HG03139 (cell line): ENCODE measurements at regions not wholly inside any gene's neighbourhood (a gene's known extent, or its start where the extent isn't known, plus 50 kb on each side); places are given as distances from the start of the nearest gene placed in this dataset.

Source experiments
- ATAC-seq: cut with Tn5 transposase; IDR thresholded peaks from one replicate; pipeline ENCODE4 v1.9.1; 2021; ENCODE audit not compliant: unreplicated experiment

DNA sequence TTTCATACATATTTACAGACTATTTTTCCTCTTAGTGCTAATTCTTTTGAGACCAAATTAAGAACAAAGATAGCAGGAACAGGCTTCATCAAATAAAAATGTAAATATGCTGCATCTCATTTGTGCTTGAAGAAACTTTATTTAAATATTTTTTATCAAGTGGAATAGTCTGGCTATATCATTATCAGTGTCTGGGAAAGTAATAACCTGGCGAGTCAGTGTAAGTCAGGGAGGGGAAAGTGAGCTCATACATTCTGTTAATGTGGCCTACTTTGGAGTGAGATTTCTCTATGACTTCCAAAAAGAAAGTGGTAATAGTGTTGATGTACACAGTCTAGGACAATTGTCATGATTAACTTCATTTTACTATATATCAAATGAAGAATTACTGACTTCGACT, 1045.1 kb downstream of the ADGRL2 start:
- no peak for ATAC-seq

DNA sequence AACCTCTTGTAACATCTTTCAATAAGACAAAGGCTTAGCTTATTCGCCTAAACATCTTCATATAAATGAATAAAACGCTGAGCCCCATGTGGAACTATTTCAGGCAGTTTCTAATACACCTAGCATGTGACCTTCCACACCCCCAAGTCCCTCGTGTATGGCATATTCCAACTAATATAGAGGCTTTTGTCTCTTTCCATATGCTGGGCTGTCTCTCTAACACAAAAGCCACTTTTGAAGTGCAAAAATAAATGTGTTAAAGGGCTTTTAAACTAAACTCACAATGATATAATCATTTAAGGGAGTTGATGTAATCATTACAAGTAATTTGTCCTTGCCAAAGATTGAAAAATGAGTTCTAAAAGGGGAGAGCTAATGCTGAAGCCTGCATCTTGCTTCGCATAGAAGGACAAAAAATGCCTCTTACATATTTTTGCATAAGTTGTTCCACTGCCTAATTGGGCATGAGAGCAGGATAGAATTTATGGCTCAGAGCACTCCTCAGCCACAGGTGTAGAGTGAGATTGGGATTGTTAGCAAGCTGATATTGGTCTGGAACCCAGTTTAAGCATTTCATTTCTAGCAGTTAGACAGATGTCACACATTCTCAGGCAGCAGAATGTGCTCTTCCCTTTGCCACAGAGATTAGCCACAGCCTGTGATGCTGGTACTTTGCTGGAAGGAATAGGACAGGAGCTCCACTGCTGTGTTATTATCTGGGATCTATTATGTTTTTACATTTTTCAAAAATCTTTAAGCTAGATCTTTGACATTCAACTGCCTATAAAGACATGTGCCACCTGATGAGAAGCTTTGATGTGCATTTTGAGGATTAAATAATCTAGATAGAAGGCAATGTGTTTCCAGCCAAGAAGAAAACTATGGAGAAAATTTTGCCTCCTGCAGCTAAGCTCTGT, 1044.4 kb downstream of the ADGRL2 start:
- no peak for ATAC-seq

DNA sequence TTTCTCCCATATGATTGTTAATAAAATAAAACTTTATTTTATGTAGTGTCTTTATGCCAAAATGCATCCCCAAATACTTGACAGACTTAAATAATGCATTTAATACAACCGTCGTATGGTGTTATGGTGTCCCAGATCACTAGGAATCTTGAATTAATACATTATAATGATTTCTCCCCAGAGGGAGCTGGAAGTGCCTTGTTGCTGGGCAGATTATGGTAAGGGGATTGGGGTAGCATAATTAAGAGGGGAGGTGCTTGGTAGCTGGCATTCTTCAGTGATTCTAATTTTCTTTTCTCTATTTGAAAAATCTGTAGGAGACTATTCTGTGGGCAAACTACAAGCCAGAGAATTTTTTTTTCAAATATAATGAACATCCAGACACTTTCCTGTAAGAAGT, 1043.7 kb downstream of the ADGRL2 start:
- no peak for ATAC-seq

DNA sequence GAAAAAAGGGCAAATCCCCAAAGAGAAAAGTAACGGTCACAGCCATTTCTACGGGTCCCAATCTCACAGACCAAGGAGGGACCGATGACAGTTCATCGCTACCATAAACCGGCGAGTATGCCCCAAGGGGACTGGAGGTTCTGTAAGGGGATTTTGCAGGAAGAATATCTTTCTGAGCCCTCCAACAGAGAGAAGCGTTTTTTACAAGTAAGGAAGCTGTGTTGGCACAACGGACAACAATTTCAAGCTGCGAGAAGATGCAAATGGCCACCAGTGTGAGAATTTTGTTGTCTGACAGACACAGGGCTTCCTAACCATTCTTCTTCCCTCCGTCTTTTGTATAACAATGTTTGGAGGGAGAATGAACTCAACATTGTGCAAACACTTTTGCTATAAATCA, 1043.1 kb downstream of the ADGRL2 start:
- ATAC-seq = no peak

DNA sequence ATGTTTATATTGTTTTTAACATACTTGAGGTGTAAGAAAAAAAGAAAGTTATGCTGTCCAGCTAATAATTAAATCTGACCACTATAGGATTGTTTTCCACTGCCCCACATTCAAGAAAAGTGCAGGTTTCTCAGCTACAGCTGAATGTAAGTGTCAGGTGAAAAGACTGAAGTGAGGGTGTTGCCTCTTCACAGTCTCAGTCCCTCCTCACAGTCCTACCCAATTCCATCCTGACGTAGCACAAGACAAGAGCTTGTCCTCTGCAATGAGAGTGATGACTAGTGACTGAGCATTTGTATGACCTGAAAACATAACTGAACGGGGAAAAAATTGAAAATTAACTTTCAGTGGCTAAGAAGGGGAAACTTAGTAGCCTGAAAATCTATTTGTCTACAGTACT, 1039.5 kb downstream of the ADGRL2 start:
- ATAC-seq = no peak

DNA sequence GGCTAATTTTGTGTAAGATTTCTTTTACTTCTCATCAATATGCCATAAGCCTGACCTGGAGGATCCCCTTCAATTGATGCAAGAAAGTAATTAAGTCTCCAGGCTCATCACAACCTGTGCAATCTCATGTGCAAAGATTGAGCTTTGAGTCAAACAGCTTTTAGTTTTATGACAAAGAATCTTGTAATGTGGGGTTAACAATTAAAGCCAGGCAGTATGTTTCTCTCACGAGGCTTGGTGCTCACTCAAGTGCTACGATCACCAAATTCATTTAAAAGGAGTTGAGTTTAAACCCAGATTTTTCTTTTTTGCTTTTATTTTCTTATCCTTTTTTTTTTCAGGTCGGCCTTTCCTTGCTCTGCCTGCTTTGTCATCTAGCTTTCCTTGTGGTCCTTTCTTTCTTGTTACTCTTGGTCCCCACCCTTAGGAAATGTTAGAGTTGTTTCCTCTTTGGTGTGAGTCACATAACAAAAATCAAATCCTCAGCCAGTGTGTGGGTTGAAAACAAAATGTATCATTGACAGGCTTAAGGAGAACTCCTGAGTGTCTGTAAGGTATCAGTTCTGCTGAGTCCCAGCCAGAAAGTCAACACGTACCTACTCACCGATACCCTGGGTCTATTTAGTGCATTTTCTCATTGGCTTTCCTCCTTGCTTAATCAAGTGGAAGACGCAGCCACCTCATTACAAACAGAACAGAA, 1037.2 kb downstream of the ADGRL2 start:
- ATAC-seq = no peak

DNA sequence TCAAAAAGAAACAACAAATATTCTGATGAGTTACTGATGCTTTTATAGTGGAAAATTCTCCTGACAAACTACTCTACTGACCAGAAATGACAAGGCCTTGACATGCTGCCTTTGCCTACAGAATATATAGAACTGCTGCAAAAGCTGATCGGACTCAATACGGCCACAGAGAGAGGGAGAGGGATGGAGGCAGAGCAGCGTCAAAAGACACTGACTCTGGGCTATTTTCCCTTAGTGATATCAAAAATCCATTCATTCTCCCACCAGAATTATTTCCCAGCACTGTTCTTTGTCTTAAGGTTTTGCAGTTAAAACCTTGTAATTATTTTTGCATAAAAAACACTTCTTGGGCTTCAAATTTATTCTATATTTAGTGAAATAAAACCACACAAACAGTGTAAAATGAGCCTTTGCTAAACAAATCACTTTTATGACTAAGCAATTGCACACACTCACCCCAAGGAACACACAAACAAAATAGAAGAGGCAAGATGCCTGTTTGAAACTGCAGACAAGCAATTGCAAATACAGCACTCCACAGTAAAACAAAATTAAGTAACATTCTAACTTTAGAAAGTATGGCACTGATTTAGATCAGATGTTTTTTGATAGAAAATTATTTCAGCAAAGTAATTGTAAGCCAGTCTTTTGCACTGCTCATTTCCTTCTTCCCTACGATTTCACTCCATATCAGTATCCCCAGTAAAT, 1036.4 kb downstream of the ADGRL2 start:
- no peak for ATAC-seq

DNA sequence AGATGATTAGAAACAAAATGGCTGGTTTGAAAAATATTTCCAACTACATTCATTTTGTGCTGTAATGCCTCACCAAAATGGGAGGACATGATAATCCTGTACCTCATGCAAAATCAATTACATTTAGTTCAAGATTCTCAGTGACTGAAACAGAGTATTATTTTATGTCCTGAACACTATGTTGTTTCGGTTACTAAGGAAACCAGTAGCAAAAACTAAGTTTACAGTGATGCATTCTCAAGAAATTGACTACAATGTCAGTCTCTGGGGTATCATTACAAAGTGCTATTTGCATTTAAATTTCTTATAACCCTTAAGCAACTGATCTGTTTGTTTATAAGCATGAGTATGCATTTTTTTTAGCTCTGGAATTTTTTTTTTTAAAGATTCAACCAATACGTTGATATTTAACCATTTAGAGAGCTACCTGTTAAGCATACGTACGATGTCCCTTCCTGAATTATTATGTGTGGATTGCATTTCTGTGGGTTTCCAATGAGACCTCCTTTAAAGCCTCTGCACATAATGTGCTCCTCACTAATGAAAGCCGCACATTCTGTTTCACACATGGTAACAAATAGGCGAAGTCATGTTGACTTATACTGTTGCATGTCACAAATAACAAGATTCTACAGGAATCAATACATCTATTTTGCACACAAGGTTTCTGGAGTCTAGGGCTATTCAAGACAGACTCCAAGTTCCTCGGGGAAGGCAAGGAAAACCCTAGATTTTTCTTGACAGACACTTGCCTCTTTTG, 1035.7 kb downstream of the ADGRL2 start:
- ATAC-seq = no peak

DNA sequence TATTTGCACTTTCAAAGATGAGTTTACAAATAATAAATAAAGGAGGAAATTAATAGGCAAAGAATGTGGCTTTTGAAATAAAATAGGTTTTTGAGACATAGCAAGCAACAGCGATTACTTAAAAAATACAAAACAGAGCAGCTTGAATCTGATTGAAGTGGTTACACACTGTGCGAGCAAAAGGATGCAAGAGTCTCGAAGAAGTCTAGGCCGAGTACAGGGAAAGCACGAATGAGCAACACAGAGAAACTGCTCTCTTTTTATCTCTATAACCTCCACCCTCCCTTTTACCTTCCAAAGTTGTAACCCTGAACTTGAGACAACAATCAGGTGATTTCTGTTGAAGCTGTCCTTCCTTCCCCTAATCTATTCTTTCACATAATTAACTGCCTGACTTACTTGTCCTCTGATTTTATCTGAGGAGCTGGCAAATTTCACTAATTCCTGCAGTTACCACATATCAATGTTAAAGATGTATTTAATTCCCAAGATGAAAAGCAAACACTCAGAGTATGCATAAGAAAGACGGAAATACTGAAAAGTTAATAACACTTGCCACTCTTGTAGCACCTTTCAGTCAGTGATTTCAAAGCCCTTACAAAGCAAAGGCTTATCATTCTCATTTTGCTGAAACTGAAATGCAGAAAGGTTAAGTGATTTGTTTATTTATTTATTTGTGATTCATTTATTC, 1030.1 kb downstream of the ADGRL2 start:
- no peak for ATAC-seq

DNA sequence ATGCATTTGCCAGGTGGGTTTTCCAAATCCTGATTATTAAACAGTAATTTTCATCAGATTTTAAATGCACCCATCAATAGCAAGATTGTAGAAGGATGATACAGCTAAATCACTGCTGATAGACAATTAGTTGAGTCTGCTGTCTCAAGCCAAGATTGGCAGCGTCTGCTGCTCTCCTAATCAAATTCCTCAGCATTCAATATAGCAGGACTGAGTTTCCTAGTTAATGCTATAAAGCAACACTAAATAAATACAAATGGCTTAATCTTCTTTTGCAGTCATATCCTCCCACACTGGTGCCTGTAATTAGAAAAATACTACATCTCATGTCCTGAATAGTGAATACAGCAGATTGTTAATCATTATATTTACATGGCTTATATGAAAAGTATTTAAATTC, 1028.8 kb downstream of the ADGRL2 start:
- no peak for ATAC-seq

DNA sequence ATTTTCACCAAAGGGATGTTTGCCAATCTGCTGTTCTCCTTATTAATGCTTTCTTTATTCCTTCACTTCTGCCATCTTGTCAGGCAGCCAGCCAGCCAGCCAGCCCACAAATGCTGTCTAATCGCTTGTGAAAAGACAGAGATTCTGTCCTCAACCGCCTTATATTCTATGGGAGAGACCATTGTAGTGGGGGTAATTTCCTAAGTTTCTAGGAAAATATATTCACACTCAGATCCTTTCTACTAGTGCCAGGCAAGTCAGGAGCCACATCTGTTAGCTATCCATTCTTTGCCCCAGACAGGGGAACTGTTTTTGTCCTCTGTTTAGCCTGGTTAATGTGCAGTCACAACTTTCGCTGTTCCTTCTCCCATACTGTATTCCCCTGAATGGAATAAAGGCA, 1023.1 kb downstream of the ADGRL2 start:
- ATAC-seq = no peak

DNA sequence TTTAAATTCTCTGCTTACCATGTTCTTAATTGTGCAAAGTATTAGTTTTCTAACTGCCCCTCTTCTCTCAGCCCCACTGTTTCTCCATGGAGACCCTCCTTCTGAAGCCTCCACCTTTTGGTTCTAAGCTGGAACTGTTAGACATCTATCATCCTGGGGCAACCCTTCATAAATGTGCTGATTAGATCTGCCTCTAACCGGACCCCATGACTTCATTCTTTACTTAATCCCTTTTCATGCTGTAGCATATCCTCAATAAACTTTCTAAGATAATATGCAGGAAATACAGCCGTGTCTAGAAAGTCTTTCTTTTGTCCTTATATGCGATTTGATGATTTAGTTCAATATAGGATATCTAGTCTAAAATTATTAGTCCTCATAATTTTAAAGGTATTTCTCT, 1020.1 kb downstream of the ADGRL2 start:
- no peak for ATAC-seq

DNA sequence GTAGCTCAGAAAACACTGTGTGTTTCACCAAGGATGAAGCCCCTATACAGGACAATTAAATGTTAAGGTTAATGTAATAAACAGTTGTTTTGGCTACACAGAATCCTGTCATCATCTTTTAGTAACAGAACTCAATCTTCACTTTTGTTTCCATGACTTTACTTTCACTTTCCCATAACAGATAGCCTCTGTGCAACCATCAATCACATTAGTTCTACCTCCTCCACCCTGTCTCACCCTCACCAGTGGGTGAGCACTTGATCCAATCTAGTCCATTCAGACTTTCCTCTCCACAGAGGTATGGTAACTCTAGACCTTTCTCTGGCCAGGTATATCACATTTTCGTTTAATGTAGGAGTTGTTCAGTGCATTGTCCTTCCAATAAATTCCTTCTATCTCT, 1018.5 kb downstream of the ADGRL2 start:
- no peak for ATAC-seq

DNA sequence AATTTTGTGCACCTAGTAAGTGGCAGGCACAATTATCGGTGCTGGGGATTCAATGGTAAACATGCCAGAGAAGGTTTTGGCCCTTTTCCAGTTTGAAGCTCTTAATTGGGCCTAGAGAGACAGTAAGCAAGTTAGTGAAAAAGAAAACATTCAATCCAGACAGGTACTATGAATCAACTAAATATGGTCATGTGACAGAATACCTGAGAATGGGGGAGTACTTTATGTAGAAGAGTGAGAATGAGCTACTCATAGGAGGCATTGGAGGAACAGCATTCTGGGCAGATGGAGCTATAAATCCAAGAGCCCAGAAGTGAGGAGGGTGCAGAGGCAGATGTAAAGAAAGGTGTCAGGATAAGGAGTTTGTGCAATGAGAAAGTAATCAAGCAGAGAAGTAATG, 1017.9 kb downstream of the ADGRL2 start:
- no peak for ATAC-seq

DNA sequence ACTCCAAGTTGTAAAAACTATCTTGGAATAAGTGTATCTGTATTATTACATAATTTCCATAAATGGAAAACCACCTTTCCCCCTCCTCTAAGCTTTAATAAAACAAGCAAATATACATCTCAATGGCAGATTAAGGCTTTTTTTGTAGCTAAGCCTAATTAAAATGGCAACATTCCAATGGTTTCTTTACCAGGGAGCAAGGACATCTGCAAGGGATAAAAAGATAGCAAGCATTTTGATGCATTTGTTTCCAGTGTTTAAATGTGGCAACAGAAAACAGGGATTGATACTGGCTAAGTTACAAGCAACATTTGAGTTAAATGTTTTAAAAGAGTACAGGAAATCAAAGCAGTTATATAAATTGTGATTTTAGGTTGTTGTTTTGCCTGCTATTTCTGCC, 1012.7 kb downstream of the ADGRL2 start:
- ATAC-seq = no peak

DNA sequence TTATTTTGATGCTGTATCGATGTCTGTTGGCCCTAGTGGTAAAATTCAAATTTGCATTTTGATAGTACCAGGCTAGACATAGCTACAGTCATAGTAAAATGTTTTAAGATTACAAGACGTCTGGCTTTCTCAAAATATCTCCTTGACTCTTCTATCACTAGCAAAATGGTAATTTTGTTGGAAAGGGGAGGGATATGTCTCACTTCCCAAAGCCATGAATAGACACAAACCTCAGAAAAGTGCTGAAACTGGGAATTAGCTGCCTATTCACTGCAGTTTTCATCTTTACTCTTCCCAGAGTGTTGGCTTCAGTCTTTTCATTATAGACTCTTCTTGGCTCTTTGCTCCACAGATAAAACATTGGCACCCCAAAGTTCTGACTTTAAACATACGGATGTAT, 1009.9 kb downstream of the ADGRL2 start:
- no peak for ATAC-seq

DNA sequence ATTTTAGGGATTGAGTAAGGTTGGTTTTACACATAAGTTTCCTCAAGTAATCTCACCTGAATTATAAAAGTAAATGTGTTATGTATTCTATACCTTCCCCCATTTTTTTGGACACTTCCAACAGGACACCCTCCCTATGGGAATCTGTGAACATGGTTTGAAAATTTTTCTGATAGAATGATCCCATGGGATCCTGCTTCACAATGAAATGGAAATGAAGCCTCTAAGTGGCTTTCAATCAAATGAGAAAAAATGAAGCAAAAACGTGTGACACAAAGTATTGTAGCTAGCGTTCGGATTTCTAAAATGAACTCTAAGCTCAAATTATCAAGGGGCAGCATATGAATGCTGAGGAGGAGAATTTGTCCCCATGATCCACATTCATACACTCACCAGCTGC, 1006.8 kb downstream of the ADGRL2 start:
- no peak for ATAC-seq

DNA sequence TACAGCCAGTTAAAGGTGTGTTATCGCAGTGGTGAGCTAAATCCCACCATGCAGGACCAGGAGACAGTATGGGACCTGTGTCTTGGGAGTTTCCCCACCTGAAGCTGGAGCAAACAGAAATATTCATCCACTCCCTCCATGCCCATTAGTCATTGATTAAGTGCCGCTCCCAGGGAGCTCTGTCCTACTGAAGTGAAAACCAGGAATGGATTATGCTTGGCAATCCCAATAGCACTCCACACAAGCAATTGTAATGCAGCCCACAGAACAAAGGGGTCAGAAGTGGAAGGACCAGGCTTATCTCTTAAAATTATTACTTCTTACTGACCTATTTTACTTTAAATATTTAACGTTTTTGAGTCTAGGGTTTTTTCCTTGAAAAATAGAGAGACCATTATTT, 1005.4 kb downstream of the ADGRL2 start:
- ATAC-seq = no peak

DNA sequence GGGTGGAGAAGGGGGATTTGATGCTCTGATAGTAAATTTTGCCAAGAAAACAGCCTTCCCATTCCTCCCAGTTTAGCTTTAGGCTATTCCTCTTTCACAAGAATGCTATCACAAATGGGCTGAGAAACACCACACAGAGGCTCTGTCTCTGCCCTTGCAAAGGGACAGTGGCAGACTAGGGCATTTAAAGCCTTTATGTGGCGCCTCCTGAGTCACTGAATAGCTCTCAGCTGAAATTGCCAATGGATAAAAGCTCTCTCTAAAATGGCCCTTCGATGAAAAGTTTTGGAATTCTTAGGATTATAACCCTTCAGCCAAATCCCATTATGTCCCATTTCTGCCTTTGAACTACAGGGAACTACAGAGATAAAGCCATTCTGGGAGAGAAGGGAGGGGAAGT, 1000.4 kb downstream of the ADGRL2 start:
- ATAC-seq = no peak

DNA sequence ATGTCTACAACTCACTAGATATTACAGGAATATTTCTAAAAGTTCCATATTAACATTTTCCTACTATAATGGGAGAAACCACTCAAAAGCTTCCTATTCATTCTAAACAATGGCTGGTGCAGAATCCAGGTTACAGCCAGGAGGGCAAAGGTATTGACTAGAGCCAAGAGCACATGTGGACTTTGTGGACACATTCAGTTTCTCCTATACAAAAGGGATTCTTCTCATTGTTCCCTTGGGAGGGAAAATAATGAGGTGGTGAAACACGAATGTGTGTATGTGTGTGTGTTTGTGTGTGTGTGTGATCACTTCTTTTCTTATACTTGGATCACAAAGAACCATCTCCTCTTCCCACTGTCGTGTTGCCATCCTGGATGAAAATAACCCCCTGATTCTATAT, 1000.0 kb downstream of the ADGRL2 start:
- ATAC-seq = no peak

DNA sequence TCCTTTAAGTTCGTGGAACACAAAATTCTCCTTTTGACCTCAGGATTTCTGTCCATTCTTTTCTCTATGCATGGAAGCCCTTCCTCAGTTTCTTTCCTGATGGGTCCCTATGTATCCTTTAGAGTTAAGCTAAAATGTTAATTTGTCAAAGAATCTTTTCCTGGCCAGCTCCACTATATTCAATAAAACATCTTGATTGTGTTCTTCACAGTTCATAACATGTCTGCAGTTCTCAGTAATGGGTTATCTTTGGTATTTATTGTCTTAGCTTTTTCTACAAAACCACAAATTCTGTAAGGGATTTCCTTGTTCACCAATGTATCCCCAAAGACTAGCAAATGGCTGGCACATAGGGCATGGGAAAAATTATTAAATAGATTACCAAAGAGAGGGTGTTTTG, 998.5 kb downstream of the ADGRL2 start:
- no peak for ATAC-seq
